H9 (cell line): ENCODE measurements at regions not wholly inside any gene's neighbourhood (a gene's known extent, or its start where the extent isn't known, plus 50 kb on each side); places are given as distances from the start of the nearest gene placed in this dataset.

ENCODE experiments used
- DNase-seq: peaks from one replicate; pipeline ENCODE4 v3.0.0-alpha.2; 2017
- H2AFZ ChIP-seq: one replicate; pipeline ENCODE4 v1.6.1; 2013; ENCODE audit warnings: mild to moderate bottlenecking, low read length, control low read depth, moderate library complexity
- H2AK5ac ChIP-seq: 2 replicates; pipeline ENCODE4 v1.6.1; 2013; ENCODE audit warnings: low read length, control low read depth, mixed read lengths; ENCODE audit not compliant: insufficient read length
- H2BK120ac ChIP-seq: one replicate; pipeline ENCODE4 v1.6.1; 2013; ENCODE audit warnings: low read depth, mild to moderate bottlenecking, low read length, control low read depth, inconsistent platforms; ENCODE audit not compliant: poor library complexity, severe bottlenecking
- H2BK12ac ChIP-seq: 2 replicates; pipeline ENCODE4 v1.6.1; 2013; ENCODE audit warnings: low read length, control low read depth, mixed read lengths, low read depth; ENCODE audit not compliant: insufficient read length
- H2BK15ac ChIP-seq: 2 replicates; pipeline ENCODE4 v1.6.1; 2013; ENCODE audit warnings: low read depth, low read length, control low read depth
- H2BK20ac ChIP-seq: one replicate; pipeline ENCODE4 v1.6.1; 2013; ENCODE audit warnings: low read depth, mild to moderate bottlenecking, low read length, control low read depth, inconsistent platforms; ENCODE audit not compliant: poor library complexity, severe bottlenecking
- H2BK5ac ChIP-seq: 2 replicates; pipeline ENCODE4 v1.6.1; 2013; ENCODE audit warnings: low read length, control low read depth, mixed read lengths; ENCODE audit not compliant: insufficient read length
- H3K14ac ChIP-seq: 2 replicates; pipeline ENCODE4 v1.6.1; 2013; ENCODE audit warnings: low read length, control low read depth; ENCODE audit not compliant: insufficient read depth
- H3K18ac ChIP-seq: 2 replicates; pipeline ENCODE4 v1.6.1; 2013; ENCODE audit warnings: low read depth, mild to moderate bottlenecking, mixed read lengths, low read length, control low read depth; ENCODE audit not compliant: insufficient read length
- H3K23ac ChIP-seq: 2 replicates; pipeline ENCODE4 v1.6.1; 2013; ENCODE audit warnings: low read length, control low read depth, mixed read lengths, low read depth; ENCODE audit not compliant: insufficient read length
- H3K23me2 ChIP-seq: 2 replicates; pipeline ENCODE4 v1.6.1; 2013; ENCODE audit warnings: low read depth, mild to moderate bottlenecking, mixed read lengths, low read length, control low read depth; ENCODE audit not compliant: insufficient read length, poor library complexity, severe bottlenecking
- H3K27ac ChIP-seq: 2 replicates; pipeline ENCODE4 v1.5.1; 2013; ENCODE audit warnings: low read length, control low read depth, mixed read lengths, low read depth; ENCODE audit not compliant: insufficient read length
- H3K27me3 ChIP-seq: 2 replicates; pipeline ENCODE4 v1.6.1; 2013; ENCODE audit warnings: low read length, control low read depth, inconsistent platforms; ENCODE audit not compliant: insufficient read depth
- H3K4ac ChIP-seq: 2 replicates; pipeline ENCODE4 v1.6.1; 2013; ENCODE audit warnings: low read depth, mild to moderate bottlenecking, control low read depth, inconsistent platforms, low read length, moderate library complexity
- H3K4me1 ChIP-seq: 2 replicates; pipeline ENCODE4 v1.6.1; 2013; ENCODE audit warnings: low read length, control low read depth, inconsistent platforms; ENCODE audit not compliant: insufficient read depth
- H3K4me2 ChIP-seq: 2 replicates; pipeline ENCODE4 v1.6.1; 2013; ENCODE audit warnings: low read length, control low read depth, mixed read lengths; ENCODE audit not compliant: insufficient read length, insufficient read depth
- H3K56ac ChIP-seq: 2 replicates; pipeline ENCODE4 v1.6.1; 2013; ENCODE audit warnings: low read depth, mild to moderate bottlenecking, mixed read lengths, low read length, control low read depth; ENCODE audit not compliant: insufficient read length
- H3K79me1 ChIP-seq: 2 replicates; pipeline ENCODE4 v1.6.1; 2013; ENCODE audit warnings: low read depth, mild to moderate bottlenecking, moderate library complexity, low read length, control low read depth, inconsistent platforms; ENCODE audit not compliant: insufficient read depth, poor library complexity, severe bottlenecking
- H3K79me2 ChIP-seq: 2 replicates; pipeline ENCODE4 v1.6.1; 2013; ENCODE audit warnings: low read length, control low read depth, inconsistent platforms; ENCODE audit not compliant: insufficient read depth
- H3K9ac ChIP-seq: 2 replicates; pipeline ENCODE4 v1.6.1; 2013; ENCODE audit warnings: low read length, control low read depth, mixed read lengths; ENCODE audit not compliant: insufficient read length; ENCODE audit errors: extremely low read depth
- H3K9me3 ChIP-seq: one replicate; pipeline ENCODE4 v1.6.1; 2013; ENCODE audit warnings: low read depth, low read length, inconsistent platforms; ENCODE audit not compliant: control insufficient read depth
- H3T11ph ChIP-seq: one replicate; pipeline ENCODE4 v1.6.1; 2013; ENCODE audit warnings: mild to moderate bottlenecking, low read length, control low read depth, inconsistent platforms
- H4K20me1 ChIP-seq: one replicate; pipeline ENCODE4 v1.6.1; 2013; ENCODE audit not compliant: control insufficient read depth, insufficient read length, insufficient read depth
- H4K5ac ChIP-seq: 2 replicates; pipeline ENCODE4 v1.6.1; 2013; ENCODE audit warnings: low read depth, mild to moderate bottlenecking, mixed read lengths, low read length, control low read depth; ENCODE audit not compliant: insufficient read length
- H4K8ac ChIP-seq: replicated peaks from 2 replicates; pipeline ENCODE4 v1.6.1; 2013; ENCODE audit warnings: low read length, control low read depth, mixed read lengths, low read depth; ENCODE audit not compliant: insufficient read length
- H4K91ac ChIP-seq: 2 replicates; pipeline ENCODE4 v1.6.1; 2013; ENCODE audit warnings: low read depth, mild to moderate bottlenecking, moderate library complexity, mixed read lengths, low read length, control low read depth; ENCODE audit not compliant: insufficient read length
- H3K27ac Mint-ChIP-seq, 3 experiments: 2 replicates in 2 of 3; 3 replicates in 1 of 3; pipeline ENCODE4 v1.8.0; 2020 to 2021; ENCODE audit warnings: mixed read lengths in 3 of 3, mild to moderate bottlenecking in 1 of 3, moderate library complexity in 1 of 3
- H3K27me3 Mint-ChIP-seq: 2 replicates; pipeline ENCODE4 v1.8.0; 2021; ENCODE audit warnings: low read depth, mild to moderate bottlenecking, moderate library complexity, mixed read lengths
- H3K36me3 Mint-ChIP-seq, 3 experiments: 2 replicates in 2 of 3; 3 replicates in 1 of 3; pipeline ENCODE4 v1.8.0; 2020 to 2021; ENCODE audit warnings: low read depth in 3 of 3, mixed read lengths in 3 of 3; ENCODE audit not compliant: insufficient read depth in 1 of 3
- H3K4me1 Mint-ChIP-seq, 2 experiments: 2 replicates each; pipeline ENCODE4 v1.8.0; 2020; ENCODE audit warnings: mixed read lengths in 2 of 2
- H3K4me3 Mint-ChIP-seq, 2 experiments: 2 replicates in 1 of 2; 3 replicates in 1 of 2; pipeline ENCODE4 v1.8.0; 2020 to 2021; ENCODE audit warnings: mild to moderate bottlenecking in 2 of 2, mixed read lengths in 2 of 2, moderate library complexity in 1 of 2
- H3K9me3 Mint-ChIP-seq, 2 experiments: 2 replicates in 1 of 2; 3 replicates in 1 of 2; pipeline ENCODE4 v1.8.0; 2020; ENCODE audit warnings: mild to moderate bottlenecking in 2 of 2, mixed read lengths in 2 of 2, moderate library complexity in 1 of 2
- whole genome bisulfite sequencing: extraction: QIAGEN DNeasy Blood & Tissue Kit; methylation state at CpG from one replicate; pipeline ENCODE4 v1.1.7; 2013; ENCODE audit warnings: missing lambda C conversion rate, low lambda C conversion rate, mixed read lengths; ENCODE audit not compliant: insufficient read length; ENCODE audit errors: extremely low coverage; 5-methylcytosine and 5-hydroxymethylcytosine counted together
- TF ChIP-seq, protein P1 (sequence below): fragments of 200-600 bp; sonication (generic); conservative IDR thresholded peaks from 3 replicates; pipeline ENCODE4 v1.8.0; 2021; ENCODE audit warnings: antibody characterized with exemption, mild to moderate bottlenecking

GRCh38 chr7:94276027-94276426 is 118.7 kb upstream of the COL1A2 start:
- H3K56ac ChIP-seq = no peak overlapping the region
- no peak overlapping the region for H2BK20ac ChIP-seq
- no peak overlapping the region for H3K27ac ChIP-seq
- peaks cover 6% of the 10 kb centered on the region for H3K27me3 Mint-ChIP-seq
- H3T11ph ChIP-seq = no peak overlapping the region
- H3K27ac Mint-ChIP-seq = no peak overlapping the region
- H3K79me2 ChIP-seq = no peaks in the 10 kb centered on the region
- no peak overlapping the region for H4K8ac ChIP-seq
- no peaks in the 10 kb centered on the region for H3K23me2 ChIP-seq
- H2BK120ac ChIP-seq = no peak overlapping the region
- H3K4ac ChIP-seq = no peak overlapping the region
- no peak overlapping the region for H2BK12ac ChIP-seq
- no peak overlapping the region for H2BK5ac ChIP-seq
- H3K14ac ChIP-seq = no peak overlapping the region
- no peak overlapping the region for H3K4me3 Mint-ChIP-seq
- H3K18ac ChIP-seq = no peak overlapping the region
- H2AFZ ChIP-seq = no peak overlapping the region
- WGBS = no CpG with 5 or more reads among the region's 4 CpGs
- no peak overlapping the region for H2AK5ac ChIP-seq
- no peak overlapping the region for H3K4me2 ChIP-seq
- TF ChIP-seq, protein P1, sequence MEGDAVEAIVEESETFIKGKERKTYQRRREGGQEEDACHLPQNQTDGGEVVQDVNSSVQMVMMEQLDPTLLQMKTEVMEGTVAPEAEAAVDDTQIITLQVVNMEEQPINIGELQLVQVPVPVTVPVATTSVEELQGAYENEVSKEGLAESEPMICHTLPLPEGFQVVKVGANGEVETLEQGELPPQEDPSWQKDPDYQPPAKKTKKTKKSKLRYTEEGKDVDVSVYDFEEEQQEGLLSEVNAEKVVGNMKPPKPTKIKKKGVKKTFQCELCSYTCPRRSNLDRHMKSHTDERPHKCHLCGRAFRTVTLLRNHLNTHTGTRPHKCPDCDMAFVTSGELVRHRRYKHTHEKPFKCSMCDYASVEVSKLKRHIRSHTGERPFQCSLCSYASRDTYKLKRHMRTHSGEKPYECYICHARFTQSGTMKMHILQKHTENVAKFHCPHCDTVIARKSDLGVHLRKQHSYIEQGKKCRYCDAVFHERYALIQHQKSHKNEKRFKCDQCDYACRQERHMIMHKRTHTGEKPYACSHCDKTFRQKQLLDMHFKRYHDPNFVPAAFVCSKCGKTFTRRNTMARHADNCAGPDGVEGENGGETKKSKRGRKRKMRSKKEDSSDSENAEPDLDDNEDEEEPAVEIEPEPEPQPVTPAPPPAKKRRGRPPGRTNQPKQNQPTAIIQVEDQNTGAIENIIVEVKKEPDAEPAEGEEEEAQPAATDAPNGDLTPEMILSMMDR = no peak
- H3K23ac ChIP-seq = no peak overlapping the region
- H3K27me3 ChIP-seq = no peaks in the 10 kb centered on the region
- no peaks in the 10 kb centered on the region for H3K4me1 Mint-ChIP-seq
- H4K5ac ChIP-seq = no peak overlapping the region
- no peak overlapping the region for H2BK15ac ChIP-seq
- H3K9ac ChIP-seq = no peak overlapping the region
- DNase-seq = no peak
- H3K9me3 Mint-ChIP-seq = no peaks in the 10 kb centered on the region
- no peaks in the 10 kb centered on the region for H3K9me3 ChIP-seq
- H4K91ac ChIP-seq = no peak overlapping the region
- no peaks in the 10 kb centered on the region for H3K36me3 Mint-ChIP-seq
- H3K4me1 ChIP-seq = no peaks in the 10 kb centered on the region
- H3K79me1 ChIP-seq = no peaks in the 10 kb centered on the region
- H4K20me1 ChIP-seq = no peaks in the 10 kb centered on the region
